Left lobe of liver (tissue), 2 donors: ENCODE measurements at regions not wholly inside any gene's neighbourhood (a gene's known extent, or its start where the extent isn't known, plus 50 kb on each side); places are given as distances from the start of the nearest gene placed in this dataset.

Experiments
- ATAC-seq: fragments of 200-7000 bp; cut with Tn5 transposase; one replicate; pipeline ENCODE4 v1.9.1; 2020; ENCODE audit warnings: mild to moderate bottlenecking, moderate library complexity
- DNase-seq: peaks from one replicate; pipeline ENCODE4 v3.0.0-alpha.2; 2020; ENCODE audit warnings: low spot score
- donor health status: DM: no; HTN: no; CAD: no; lungs with moderate emphysema.
- donor health status: DM: no; HTN: yes; CAD: no.

- ATAC-seq (peak; percentile 63), DNase-seq (no peak)
Observed at GRCh38 chr9:3054017-3054586, 210.2 kb upstream of the PUM3 start.

DNA sequence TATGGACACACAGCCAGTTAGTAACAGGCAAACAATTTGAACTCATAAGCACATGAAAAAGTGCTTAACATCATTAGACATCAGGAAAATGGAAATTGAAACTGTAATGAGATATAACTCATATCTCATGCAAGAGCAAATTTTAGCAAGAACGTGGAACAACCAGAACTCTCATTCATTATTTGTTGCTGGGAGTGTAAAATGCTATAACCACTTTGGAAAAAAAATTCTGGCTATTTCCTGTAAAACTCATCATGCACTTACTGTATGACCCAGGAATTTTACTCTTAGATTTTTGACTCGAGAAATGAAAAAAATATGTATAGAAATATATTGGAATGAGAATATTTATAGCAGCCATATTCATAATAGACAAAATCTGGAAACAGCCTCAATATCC is 205.7 kb upstream of the PUM3 start:
- DNase-seq (no peak), ATAC-seq (no peak)

DNA sequence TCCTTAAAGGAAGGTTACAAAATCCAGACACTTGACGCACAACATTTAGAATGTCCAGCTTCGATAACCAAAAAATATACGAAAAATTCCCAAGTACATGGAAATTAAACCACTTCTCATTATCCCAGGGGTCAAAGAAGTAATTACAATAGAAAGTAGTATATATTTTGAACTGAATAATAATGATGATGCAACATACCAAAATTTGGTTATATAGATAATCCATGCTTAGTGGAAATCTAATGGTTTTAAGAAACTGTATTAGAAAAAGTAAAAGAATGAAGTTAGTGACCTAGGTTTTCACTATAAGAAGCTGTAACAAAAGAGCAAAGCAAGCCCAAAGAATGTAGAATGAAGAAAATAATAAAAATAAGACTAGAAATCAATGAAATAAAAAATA is 204.0 kb upstream of the PUM3 start:
- ATAC-seq: no peak

GRCh38 chr9:3045153-3045552 is 201.3 kb upstream of the PUM3 start:
- ATAC-seq: no peak

More for the DNA sequence above, 204.0 kb upstream of the PUM3 start:
- DNase-seq: no peak

GRCh38 chr9:3043369-3043768 is 199.5 kb upstream of the PUM3 start:
- ATAC-seq: no peak
- no peak for DNase-seq

More at GRCh38 chr9:3045153-3045552, 201.3 kb upstream of the PUM3 start:
- no peak for DNase-seq

GRCh38 chr9:3040761-3041160 is 196.9 kb upstream of the PUM3 start:
- ATAC-seq (no peak), DNase-seq (no peak)

- DNase-seq: no peak
- no peak for ATAC-seq
Observed at GRCh38 chr9:3036333-3036700, 192.4 kb upstream of the PUM3 start.

- DNase-seq (no peak), ATAC-seq (peak; percentile 80)
Observed at GRCh38 chr9:3035579-3036332, 191.9 kb upstream of the PUM3 start.

- DNase-seq (no peak), ATAC-seq (no peak)
Observed at GRCh38 chr9:3032898-3033297, 189.0 kb upstream of the PUM3 start.

GRCh38 chr9:3028535-3028934 is 184.6 kb upstream of the PUM3 start:
- DNase-seq (no peak), ATAC-seq (no peak)

GRCh38 chr9:3027210-3027609 is 183.3 kb upstream of the PUM3 start:
- no peak for DNase-seq
- no peak for ATAC-seq

GRCh38 chr9:3023449-3023848 is 179.6 kb upstream of the PUM3 start:
- no peak for DNase-seq
- ATAC-seq: no peak

- DNase-seq: no peak
- ATAC-seq: no peak
Observed at GRCh38 chr9:3018691-3019230, 174.9 kb upstream of the PUM3 start.

DNA sequence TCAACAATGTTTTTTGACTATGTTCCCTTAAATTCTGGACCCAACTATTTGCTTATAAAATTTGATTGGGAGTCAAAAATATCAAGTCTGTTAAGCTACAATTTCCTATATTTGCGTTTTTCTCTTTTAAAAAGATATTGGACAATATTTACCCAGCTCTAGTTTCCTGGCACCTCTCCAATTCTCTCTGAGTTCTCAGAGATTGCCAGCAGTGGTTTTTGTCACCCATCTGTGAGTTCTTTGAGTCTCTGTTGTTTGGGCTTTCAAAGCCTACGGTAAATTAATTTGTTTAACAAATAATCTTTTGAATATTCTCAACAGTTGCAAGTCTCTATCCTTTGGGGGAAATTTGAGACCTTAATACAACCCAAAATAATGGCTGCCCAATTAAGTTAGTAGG is 174.2 kb upstream of the PUM3 start:
- no peak for ATAC-seq
- DNase-seq: no peak

- ATAC-seq: no peak
- DNase-seq: no peak
Observed at GRCh38 chr9:3014178-3014577, 170.3 kb upstream of the PUM3 start.

GRCh38 chr9:3012842-3013241 is 168.9 kb upstream of the PUM3 start:
- no peak for DNase-seq
- ATAC-seq: no peak

GRCh38 chr9:3012245-3012644 is 168.3 kb upstream of the PUM3 start:
- no peak for DNase-seq
- ATAC-seq: no peak

DNA sequence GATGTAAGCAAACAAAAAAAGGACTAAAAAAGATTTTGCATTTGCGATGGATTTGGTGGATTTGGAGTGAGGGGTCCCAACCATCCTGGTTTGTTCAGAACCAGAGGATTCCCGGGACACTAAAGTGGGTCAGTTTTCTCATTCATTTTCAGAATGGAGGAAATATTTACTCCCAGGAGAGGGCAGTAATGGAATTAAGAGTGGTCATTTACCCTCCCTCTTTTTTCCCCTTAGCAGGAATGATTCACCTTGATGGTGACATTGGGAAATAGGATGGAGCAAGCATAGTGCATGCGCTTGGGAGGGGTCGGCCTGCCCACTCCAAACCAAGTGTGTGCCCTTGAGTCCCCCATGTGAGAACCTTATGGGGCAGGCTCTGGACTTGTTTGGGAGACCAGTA is 164.2 kb upstream of the PUM3 start:
- no peak for DNase-seq
- ATAC-seq: no peak

GRCh38 chr9:3007326-3007725 is 163.4 kb upstream of the PUM3 start:
- ATAC-seq (no peak), DNase-seq (no peak)

DNA sequence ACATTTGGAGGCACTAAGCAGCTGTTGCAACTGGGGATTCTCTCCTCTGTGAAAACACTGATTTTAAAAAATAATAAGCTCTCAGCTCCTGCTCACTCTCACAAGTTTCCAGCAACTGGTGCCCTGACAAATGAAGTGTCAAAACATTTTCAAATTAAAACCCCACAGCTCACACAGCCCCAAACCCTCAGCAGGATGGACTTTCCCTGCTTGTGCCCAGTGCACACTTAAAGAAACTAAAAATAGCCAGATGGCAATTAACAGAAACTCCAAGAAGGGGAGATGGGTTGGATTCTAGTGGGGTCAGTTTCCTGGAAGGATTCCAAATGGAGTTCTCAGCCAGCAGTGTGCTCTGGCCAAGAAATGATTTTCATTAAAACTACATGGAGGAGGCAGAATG is 163.0 kb upstream of the PUM3 start:
- no peak for DNase-seq
- no peak for ATAC-seq

DNA sequence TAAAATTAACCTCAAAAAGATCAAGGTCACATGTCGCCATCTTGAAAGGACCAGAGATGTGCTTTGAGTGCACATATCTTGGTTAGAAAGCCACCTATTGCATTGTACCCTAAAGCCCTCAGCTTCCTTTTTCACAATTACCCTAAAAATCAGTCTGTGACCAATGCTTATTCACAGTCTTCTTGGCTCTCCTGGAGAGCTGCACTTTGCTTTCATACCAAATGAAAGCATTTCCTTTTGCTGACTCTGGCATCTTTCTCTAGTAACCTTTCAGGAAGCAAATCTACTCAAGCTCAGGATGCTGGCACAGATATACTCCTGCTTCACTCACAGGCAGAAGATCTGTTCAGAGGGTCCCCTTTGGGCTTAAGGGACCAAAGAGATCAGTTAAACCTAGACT is 160.7 kb upstream of the PUM3 start:
- DNase-seq (no peak), ATAC-seq (no peak)

- no peak for DNase-seq
- no peak for ATAC-seq
Observed at GRCh38 chr9:3001311-3001710, 157.4 kb upstream of the PUM3 start.

DNA sequence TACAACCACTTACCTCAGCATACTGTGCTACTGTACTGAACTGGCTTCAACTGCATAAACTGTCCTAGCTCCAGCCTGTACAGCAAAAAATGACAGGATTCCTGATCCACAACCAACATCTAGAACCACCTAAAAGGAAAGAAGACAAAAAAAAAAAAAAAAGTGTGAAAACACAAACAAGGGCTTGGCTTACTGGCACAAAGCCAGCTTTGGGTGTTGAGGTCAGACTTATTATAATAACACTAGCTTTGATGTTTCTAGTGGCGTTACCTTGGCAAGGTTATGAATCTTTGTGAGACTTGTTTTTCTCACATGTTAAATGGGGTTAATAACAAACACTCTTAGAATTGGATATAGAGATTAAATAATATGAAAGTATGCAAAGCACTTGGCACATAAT is 148.5 kb upstream of the PUM3 start:
- ATAC-seq (no peak), DNase-seq (no peak)
